ENCODE measurements at regions not wholly inside any gene's neighbourhood (a gene's known extent, or its start where the extent isn't known, plus 50 kb on each side); places are given as distances from the start of the nearest gene placed in this dataset.

DNA sequence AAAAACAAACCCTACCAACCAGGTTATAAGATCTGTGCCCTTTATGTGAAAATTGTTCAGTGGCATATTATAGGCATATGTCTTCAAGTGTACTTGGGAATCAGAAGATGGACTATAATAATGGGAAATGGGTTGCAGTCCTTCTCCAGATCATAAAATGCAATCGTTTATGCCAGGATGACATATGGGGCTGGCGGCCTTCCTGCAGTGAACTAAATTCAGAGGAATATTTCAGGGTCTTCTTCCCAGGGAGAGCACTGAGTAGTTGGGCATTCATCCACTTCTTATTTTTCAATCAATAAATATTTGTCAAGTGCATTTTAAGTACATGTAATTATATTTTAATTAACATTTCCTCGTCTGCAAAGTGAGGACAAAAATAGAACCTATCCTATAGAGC is 176.2 kb upstream of the CNR1 start:
- no peak for DNase-seq (ENCODE audit: low read depth in 3 of 3)

DNA sequence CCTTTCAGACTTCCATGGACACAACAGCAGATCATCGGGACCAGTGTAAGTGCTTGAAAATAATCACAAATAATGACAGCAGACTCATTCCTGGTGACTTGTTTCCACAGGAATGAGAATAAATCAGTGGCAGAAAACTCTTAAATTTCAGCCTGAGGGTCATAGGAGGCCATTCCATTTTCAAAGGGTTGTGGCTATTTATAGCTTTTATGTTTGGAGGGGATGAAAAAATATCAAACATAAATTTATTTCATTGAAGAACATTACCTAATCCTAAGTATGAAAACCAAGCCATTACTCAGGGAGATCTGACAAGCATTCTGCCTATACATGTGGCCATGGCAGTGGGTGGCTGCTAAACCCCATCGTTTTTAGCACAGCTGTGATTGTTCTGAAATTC is 173.6 kb upstream of the CNR1 start:
- no peak for DNase-seq (ENCODE audit: low read depth in 3 of 3)

DNA sequence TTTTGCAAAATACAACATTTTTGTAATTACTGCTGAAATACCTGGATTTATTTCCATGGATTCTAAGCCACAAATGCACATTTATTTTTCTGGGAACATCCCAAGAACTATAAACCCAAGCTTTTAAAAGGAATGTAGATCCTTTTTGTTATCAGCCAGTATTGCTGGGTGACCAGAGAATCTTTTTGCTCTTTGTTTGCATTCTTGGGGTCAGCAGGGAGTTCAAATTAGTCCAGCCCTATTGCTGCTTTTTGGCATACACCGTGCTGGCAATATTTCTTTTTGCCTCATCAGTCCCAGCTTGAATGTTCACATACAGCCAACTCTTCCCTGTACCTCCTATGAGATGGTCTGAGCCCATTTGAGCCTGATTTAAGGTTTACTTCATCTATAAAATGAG is 155.2 kb upstream of the CNR1 start:
- no peak for DNase-seq (ENCODE audit: low read depth in 3 of 3)

DNA sequence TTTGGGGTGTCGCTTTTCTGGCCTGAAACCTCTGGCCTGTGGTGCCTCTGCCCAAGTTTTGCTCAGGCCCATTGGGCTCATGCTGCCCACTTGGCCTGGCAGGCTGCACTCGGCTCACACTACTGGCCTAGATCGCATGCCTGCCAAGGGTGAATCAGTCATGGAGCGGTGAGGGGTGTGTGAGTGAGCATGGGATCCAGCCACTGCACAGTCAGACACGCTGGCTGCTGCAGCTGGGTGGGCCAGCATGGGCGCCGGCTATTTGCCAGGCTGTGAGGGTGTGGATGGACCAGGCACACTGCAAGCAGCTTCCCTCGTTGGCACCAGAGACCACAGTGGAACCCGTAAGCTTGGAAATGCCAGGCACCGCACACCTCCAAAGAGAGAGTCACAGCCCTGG is 145.4 kb upstream of the CNR1 start:
- no peak for DNase-seq (ENCODE audit: low read depth in 3 of 3)

DNA sequence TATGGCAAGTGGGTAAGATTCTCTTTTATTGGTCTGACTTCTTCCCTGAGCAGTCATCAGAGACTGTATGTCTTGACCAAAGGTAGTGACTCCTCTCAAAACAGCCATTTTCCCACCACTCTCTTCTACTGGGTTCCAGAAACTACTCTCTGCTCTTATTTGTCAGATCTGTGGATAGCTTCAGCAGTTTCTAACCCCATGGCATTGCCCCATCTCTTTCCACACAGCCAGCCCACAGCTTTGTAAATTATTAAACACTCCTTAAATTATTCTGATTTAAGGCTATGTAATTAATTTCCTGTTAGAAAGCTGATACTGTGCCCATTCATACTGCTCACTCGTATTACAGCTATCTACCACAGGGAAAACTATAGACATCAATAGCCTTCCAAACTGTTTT is 138.4 kb upstream of the CNR1 start:
- DNase-seq (ENCODE audit: low read depth in 3 of 3): no peak

DNA sequence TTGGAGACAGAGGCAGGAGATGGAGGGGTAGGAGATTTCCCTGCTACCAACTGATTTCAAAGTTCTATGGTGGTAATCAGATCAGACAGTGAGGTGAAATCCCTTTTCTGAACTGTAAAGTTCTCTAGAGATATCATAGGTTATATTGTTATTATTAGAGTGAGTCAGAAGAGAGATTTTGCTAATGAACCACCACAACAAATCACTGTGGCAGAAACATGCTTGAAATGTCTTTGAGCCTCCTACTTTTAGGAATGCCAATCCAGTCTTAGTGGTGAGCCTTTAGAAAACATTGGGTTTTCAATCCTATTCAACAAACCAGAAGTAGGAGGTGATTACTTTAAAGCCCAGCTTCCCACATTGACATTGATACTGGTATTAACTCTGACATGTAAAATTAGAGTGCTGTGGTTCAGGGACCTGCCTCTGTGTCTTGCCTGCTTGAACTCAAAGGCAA is 136.7 kb upstream of the CNR1 start:
- DNase-seq (ENCODE audit: low read depth in 3 of 3): no peak

DNA sequence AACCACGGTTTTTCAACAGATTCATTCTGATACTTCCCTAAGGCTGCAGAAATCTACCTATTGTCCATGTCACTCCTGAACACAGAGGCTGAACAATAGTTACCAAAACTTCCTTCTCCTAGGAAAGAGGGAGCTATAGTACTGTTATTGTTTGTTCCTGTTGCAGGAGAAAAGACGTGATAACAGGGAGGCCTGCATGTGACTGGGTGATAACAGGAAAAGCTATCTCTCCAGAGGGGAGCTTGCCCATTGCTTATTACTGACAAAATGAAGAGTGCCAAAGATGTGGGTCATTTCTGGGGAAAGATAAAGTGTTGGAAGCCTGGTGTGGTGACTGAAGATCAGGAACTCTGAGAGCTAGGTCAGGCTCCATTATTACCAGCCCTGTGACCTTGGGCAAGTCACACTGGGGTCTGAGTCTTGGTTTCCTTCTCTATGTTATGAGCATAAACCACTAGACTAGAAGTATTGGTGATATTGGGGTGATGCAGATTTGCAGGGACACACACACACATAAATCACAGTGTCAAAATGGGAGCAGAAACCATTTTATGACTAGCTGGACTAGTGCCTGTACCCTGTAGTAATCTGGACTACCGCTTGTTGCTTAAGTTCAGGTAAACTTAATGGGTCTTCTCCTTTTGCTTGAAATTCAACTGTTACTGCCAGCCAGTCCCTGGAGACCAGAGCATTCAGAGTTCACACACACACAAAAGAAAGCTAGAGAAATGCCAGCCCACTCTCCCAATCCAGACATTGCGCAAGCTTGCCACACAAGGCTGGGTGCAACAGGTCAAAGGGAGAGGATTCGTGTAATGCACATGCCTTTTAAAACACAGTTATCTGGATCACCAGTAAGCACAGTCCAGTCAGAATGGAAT is 136.0 kb upstream of the CNR1 start:
- DNase-seq (ENCODE audit: low read depth in 3 of 3): no peak

DNA sequence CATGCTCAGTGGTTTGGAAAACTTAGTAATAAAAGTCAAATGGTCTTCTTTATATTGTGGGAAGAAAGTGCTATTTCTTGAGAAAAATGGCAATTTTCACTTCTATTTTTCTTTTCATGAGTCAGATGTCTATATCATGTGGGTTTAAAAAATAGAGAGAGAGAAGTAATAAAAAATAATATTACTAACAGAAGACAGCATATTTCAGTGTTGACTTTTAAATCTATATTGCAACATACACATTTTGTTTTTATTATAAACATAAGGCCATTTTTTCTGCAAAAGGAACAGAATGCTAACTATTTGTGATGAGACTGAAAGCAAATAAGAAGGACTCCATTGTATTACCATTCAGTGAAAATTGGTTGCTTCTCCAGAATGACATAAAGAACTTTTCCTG is 135.1 kb upstream of the CNR1 start:
- no peak for DNase-seq (ENCODE audit: low read depth in 3 of 3)

DNA sequence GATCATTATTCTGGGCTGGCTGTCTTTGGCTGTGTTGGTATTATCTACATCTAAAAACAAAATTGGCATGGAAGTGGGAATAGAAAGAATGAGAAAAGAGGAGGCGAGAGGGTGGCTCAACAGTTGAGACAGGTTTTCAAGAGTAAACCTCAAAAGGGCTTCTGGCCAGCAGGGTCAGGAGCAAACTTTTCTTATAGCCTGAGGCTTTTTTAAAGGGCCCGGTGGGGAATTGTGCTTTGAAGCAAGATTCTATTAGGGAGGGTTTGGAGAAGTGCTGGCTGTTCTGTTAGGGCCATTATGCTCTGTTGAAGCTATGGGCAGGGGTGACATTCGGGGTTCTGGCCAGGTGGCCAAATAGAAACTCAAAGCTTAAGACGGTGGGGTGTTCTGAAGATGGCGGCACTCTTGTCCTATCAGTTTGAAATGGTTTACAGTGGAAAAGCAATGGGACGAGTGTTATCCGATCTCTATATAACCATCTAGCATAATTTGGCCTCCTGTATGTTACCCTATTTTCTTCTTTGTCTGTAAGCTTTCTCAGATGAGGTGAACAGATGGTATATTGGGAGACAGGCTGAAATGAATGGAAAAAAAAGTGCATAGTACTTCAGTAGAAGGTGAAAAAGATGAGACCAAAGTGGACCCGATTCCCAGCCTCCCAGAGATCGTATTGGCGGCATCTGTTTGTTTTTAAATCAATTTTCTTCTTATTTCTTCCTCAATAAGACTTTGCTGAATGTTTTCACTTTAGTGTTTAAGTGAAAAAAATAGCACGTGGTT is 132.1 kb upstream of the CNR1 start:
- DNase-seq (ENCODE audit: low read depth in 3 of 3): no peak

DNA sequence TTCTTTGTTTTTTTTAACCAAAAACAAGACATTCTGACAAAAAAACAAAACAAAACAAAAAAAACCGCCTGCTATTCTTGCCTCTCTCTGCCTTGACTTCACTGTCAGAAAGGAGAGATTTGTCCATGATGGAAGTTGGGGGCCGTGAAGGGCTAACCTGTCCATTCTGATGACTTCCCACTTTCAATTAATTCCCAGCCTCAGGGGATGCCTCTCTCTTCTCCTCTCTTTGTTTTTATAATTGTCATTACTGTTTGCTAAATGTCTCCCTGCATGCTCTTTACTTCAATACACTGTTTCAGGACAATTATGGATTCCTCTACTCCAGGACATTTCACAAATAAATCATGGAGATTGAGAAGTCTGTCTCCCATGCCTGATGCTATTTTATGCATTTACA is 130.5 kb upstream of the CNR1 start:
- DNase-seq (ENCODE audit: low read depth in 3 of 3): no peak

DNA sequence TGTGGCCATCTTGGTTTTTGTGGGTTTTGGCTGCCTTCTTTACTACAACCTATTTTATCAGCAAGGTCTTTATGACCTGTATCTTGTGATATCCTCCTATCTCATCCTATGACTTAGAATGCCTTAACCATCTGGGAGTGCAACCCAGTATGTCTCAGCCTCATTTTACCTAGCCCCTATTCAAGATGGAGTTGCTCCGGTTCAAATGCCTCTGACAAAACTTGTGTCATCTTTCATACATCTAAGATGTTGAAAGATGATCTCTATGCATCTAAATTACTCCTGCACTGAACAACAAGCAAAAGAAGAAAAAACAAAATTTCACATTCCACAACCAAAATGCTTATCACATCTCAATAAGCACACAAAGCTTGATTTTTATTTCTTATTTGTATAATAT is 129.5 kb upstream of the CNR1 start:
- DNase-seq (ENCODE audit: low read depth in 3 of 3): no peak

DNA sequence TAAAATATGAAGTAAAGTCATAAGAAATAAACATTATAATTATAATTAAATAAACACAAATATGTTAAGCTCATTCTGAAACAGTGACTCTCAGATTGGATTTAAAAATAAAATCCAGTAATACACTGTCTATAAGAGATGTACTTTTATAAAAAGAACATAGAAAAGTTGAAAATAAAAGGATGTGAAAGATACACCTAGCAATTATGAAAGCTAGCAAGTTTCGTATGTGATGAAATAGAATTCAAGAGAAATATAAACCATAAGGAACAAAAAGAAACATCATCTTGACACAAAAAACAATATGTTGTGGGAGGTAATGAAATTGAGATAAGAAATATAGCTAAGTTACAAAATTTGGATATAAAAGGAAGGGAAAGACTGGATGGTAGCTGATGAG is 128.6 kb upstream of the CNR1 start:
- DNase-seq (ENCODE audit: low read depth in 3 of 3): no peak

DNA sequence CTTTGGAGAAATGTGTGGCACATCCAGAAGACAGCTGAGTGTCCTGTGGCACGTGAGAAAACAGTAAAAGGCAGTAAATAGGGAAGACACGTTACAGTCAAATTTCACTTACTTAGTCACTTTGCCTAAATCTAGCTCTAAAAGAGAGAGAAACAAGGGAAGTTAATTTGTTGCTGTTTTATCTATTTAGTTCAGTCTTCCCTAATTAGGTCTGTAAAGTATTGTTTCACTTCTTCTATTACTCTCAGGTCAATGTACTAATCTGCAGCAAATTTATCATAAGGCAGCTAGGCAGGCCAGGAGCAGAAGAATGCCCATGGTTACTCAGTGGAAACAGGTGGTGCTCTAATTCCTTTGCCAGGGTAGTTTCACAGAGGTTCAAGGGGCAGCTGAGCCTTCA is 124.3 kb upstream of the CNR1 start:
- no peak for DNase-seq (ENCODE audit: low read depth in 3 of 3)

DNA sequence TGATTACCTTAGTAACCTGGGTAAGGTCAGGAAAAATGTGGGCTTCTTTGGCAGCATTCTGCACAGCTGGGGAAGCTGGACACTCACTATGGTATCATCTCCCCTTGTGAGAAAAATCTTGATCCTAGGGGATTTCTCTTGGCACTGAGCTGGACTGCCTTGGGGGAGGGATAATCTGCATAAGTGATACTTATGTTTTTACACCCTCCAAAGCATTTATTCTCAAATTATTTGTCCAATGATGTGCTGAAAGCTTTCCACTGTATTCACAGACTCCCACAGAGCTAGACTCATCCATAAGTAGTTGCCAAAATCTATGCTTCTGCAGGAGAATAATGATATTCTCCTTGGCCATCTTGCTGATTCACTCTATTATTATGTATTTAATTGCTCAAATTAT is 121.5 kb upstream of the CNR1 start:
- DNase-seq (ENCODE audit: low read depth in 3 of 3): no peak

DNA sequence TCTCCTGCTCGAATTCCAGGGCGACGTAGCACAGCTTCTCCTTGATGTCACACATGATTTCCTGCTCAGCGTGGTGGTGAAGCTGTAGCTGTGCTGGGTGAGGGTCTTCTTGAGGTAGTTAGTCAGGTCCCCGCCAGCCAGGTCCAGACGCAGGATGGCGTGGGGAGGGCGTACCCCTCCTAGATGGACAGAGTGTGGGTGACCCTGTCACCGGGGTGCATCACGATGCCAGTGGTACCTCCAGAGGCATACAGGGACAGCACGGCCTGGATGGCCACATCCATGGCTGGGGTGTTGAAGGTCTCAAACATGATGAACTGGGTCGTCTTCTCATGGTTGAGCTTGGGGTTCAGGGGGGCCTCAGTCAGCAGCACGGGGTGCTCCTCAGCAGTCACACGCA is 110.2 kb upstream of the CNR1 start:
- DNase-seq (ENCODE audit: low read depth in 3 of 3): no peak

DNA sequence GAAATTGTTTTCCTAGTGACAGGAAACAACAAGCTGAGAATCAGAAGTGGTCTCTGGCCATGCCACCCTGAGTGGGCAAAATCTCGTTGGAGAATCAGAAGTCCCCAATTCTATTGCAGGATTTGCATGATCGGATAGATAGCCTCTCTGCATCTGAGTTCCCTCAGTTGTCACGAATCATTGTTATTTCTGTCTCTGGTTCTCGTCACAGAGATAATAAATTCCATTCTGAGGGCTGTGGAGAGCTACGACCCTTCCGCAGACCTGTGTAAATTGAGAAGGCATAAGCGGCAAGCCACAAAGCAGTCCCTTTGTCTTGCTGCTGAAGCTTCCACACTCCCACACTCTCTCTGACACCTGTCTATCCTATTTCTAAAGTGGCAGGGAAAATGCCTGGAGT is 102.4 kb upstream of the CNR1 start:
- DNase-seq (ENCODE audit: low read depth in 3 of 3): no peak

DNA sequence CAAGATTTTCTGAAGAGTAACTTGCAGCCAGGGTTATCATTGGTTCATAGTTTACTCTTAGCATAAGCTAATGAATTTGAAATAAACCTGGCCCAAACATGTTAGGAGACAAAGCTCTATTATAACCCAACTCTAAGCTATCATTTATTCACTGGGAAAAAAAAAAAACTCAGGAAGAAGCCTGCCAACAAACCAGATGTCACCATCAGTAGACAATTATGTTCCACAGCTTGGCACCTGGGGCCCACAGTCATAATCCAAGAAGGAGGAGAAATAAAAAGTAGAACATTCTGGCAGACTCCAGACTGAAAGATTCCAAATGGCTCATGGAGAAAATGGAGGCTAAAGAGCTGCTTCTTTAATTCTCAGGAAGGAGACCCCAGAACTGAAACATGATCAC is 100.0 kb upstream of the CNR1 start:
- DNase-seq (ENCODE audit: low read depth in 3 of 3): no peak

DNA sequence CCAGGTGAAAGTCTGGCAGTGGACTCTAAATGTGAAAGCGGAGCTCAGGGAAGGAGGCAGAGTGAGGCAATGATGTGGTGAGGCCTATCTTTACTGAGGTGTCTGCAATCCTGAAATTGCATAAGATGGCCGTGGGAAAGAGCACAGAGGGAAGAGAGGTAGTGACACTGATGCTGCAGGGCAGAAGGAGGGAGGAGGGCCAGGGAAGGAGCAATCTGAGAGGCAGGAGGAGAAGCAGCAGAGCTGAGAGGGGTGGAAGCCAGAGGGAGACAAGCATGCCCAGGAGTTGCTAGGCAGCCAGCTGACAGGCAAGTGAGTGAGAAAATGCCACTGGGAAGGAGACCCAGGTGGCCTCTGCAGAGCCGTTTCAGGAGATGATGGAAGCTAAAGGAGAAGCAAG is 97.4 kb upstream of the CNR1 start:
- DNase-seq (ENCODE audit: low read depth in 3 of 3): no peak

DNA sequence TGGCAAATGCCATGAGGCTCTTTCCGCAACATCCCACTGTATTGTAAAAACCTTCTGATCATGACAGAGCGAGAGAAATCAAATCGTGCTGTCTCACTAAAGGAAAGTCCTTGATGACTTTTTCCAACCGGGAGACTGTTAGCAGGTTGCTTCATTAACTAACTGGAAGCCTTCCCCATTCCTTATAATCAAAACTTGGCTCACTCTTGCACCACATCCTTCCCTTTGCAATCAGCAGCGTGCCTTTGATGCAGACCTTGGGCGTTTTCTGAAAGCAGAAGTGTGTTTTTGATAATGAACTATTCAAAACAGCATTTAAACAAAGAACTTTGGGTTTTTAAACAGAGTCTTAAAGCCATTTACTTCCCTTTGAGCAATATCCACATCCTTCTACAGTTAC is 96.2 kb upstream of the CNR1 start:
- DNase-seq (ENCODE audit: low read depth in 3 of 3): no peak

DNA sequence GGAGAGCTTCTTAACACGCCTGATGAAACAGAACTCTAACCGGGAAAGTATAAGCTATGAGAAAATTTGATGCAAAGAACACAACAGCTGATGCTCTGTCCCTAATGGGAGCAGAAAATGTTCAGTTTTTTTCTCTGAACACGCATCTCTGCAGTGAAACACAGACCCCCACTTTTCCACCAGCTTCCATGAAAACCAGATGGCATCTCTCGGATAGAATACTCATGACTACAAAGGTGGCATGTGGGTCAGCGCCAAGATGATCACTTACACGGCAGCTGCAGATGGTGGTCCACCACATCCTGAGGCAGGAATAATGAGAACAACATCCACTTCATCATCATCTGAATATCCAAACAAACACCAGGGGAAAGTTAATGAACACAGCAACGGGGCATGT is 85.2 kb upstream of the CNR1 start:
- no peak for DNase-seq (ENCODE audit: low read depth in 3 of 3)

DNA sequence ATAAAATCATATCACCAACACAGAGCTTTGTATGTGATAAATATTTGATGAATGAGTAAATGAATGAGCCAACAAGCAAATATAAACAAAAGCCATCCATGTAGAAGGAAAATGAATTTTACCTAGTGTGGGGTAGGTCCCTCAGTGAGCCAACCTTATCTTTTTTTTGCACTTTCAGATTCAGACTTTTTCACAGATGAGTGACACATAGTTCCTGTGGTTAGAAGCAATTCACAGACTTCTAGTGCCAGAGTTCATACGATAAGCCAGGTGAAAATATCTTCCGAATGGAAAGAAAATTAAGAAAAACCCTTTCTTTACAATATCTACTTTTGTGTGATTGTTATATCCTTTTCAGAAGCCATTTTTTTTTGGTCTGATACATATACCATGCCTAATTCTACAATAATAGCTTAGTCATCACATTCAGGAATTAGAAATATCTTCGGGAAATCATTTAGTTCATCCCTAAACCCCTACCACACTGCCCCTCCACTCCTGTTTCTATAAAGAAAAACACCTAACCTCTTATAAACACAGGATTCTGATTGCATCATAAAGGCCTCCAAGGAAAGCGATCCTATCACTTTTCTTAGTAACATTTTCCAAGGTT is 82.7 kb upstream of the CNR1 start:
- DNase-seq (ENCODE audit: low read depth in 3 of 3): no peak

DNA sequence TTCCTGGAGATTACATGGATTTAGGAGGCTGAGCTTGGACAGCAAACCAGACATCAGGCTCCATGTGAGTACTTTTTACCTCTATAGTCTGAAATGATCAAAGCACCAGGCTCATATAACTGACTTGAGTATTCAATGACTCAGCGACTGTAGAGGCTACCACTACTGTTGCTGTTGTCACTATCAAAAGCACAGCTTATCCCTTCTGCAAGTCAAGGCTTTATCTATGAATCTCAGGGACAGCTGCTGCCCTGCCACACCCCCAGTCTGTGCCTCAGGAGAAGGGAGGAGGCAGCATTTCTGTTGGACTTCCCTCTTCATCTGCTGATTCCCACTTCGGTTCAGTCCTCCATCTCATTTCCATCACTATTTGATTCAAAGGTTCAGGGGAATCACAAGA is 80.5 kb upstream of the CNR1 start:
- no peak for DNase-seq (ENCODE audit: low read depth in 3 of 3)

DNA sequence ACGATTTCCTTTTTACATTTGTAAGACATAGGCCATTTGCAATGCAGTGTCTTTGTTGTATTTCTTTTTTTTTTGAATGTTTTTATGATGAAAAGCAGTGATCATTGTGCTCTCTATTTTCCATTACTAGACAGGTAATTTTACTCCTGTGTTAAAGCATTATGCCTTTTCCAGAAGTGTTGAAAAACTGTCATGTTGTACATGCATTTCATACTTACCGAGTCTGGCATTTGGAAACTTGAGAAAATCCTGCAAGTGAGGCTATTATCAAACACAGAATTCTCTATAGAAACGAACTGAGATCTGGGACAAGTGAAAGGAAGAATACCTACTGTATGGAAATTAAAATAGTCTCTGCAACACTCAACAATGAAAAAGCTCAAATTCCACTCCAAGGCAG is 78.6 kb upstream of the CNR1 start:
- no peak for DNase-seq (ENCODE audit: low read depth in 3 of 3)

Data from stimulated activated CD4-positive, alpha-beta T cell treated with anti-CD3 and anti-CD28 coated beads, TNF-alpha, amount 100 ng/mL, for 48 hours (primary cell).